ENCODE measurements at regions not wholly inside any gene's neighbourhood (a gene's known extent, or its start where the extent isn't known, plus 50 kb on each side); places are given as distances from the start of the nearest gene placed in this dataset.

DNA sequence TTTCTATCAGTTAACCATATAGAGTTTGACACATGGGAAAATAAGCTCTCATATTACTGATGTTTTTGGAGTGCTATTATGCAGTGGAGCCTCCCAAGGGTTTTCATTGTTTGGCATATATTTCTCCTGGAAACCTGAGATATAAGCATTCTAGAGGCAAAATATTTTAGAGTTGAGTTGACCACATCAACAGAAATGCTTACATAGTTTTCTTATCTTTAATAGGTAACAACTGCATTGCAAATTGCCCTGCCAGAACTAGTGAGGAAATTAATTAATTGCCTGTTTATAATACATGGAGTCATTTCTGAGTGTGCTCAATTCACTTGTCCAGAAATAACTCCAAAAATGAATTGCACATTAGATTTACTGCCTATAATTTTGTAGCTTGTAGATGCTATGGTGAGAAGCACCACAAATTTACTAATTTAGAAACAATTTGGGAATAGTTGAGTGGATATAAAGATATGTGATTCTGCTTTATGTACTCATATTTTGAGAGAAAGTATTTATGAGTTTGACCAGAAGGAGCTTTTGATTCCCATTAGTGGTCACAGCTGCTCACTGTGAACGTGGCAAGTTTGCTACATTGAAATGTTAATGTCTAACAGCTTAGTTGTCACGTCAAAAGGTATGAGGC lies 288.7 kb downstream of the CD109 start:
- TF ChIP-seq CTCF (IDR thresholded peaks at IDR 0.05) = no peak
- no peak for TF ChIP-seq POLR2A (IDR thresholded peaks at IDR 0.05)
